Transverse colon (tissue), 4 donors: ENCODE measurements at regions not wholly inside any gene's neighbourhood (a gene's known extent, or its start where the extent isn't known, plus 50 kb on each side); places are given as distances from the start of the nearest gene placed in this dataset.

Experiments used
- DNase-seq: peaks from one replicate; pipeline ENCODE4 v3.0.0-alpha.2; 2019
- H3K27ac ChIP-seq, 4 donors: fragments of 200-600 bp; sonication (generic); 2 replicates each; pipeline ENCODE4 v1.5.1; 2016 to 2018; ENCODE audit warnings: inconsistent platforms in 4 of 4
- H3K27me3 ChIP-seq: fragments of 200-600 bp; sonication (generic); 2 replicates; pipeline ENCODE4 v1.5.1; 2017; ENCODE audit warnings: inconsistent platforms
- H3K36me3 ChIP-seq, 4 donors: fragments of 200-600 bp; sonication (generic); 2 replicates each; pipeline ENCODE4 v1.5.1; 2017 to 2019; ENCODE audit warnings: inconsistent platforms in 4 of 4
- H3K4me1 ChIP-seq, 4 donors: fragments of 200-600 bp; sonication (generic); 2 replicates each; pipeline ENCODE4 v1.5.1; 2017 to 2020; ENCODE audit warnings: inconsistent platforms in 4 of 4
- H3K4me3 ChIP-seq, 4 donors: fragments of 200-600 bp; sonication (generic); 1 replicate in 1 of 4; 2 replicates in 3 of 4; pipeline versions ENCODE4 v1.5.1 to v1.6.1; 2017 to 2019; ENCODE audit warnings: inconsistent platforms in 4 of 4
- H3K9me3 ChIP-seq, 2 donors: fragments of 200-600 bp; sonication (generic); 2 replicates each; pipeline ENCODE4 v1.5.1; 2017 to 2019; ENCODE audit warnings: inconsistent platforms in 2 of 2
- EP300 ChIP-seq: sonication (generic); formaldehyde crosslinking; IDR thresholded peaks from one replicate; pipeline ENCODE4 v1.6.1; 2017; ENCODE audit warnings: antibody characterized with exemption, low read depth
- POLR2A ChIP-seq: fragments of 450-650 bp; IDR thresholded peaks from one replicate; pipeline ENCODE4 v1.6.1; 2016; ENCODE audit warnings: antibody characterized with exemption, mild to moderate bottlenecking, moderate library complexity
- POLR2AphosphoS5 ChIP-seq, 3 donors: sonication (generic); formaldehyde crosslinking; IDR thresholded peaks; one replicate each; pipeline ENCODE4 v1.6.1; 2016; ENCODE audit warnings: antibody characterized with exemption in 3 of 3
- WGBS, 2 donors: methylation state at CpG; one replicate each; pipeline ENCODE4 v1.1.5; 2018; ENCODE audit warnings: low coverage in 1 of 2; 5-methylcytosine and 5-hydroxymethylcytosine counted together
- in situ Hi-C, 4 donors: fragments of 200-750 bp; cut with MboI; loops; one replicate each; pipeline versions ENCODE4 v1.15.0 to v1.15.1; 2017; ENCODE audit warnings: low sequenced_read_pairs in 3 of 4, low pct_ligation_motif_present in 1 of 4, low pct_unique_long_range_greater_than_20kb in 1 of 4
- intact Hi-C: fragments of 100-400 bp; cut with DNase I; formaldehyde crosslinking; loops from one replicate; pipeline ENCODE4 v1.15.1; 2023; ENCODE audit warnings: low total_unique reads
- TF ChIP-seq, protein P1 (sequence below), 5 experiments: fragments of 200-600 bp in 3 of 5; fragments of 450-650 bp in 2 of 5; sonication (generic) in 3 of 5; IDR thresholded peaks; 1 replicate in 2 of 5; 2 replicates in 3 of 5; pipeline ENCODE4 v1.5.1; 2016 to 2017; ENCODE audit warnings: antibody characterized with exemption in 5 of 5, inconsistent platforms in 3 of 5, mild to moderate bottlenecking in 2 of 5, moderate library complexity in 1 of 5

DNA sequence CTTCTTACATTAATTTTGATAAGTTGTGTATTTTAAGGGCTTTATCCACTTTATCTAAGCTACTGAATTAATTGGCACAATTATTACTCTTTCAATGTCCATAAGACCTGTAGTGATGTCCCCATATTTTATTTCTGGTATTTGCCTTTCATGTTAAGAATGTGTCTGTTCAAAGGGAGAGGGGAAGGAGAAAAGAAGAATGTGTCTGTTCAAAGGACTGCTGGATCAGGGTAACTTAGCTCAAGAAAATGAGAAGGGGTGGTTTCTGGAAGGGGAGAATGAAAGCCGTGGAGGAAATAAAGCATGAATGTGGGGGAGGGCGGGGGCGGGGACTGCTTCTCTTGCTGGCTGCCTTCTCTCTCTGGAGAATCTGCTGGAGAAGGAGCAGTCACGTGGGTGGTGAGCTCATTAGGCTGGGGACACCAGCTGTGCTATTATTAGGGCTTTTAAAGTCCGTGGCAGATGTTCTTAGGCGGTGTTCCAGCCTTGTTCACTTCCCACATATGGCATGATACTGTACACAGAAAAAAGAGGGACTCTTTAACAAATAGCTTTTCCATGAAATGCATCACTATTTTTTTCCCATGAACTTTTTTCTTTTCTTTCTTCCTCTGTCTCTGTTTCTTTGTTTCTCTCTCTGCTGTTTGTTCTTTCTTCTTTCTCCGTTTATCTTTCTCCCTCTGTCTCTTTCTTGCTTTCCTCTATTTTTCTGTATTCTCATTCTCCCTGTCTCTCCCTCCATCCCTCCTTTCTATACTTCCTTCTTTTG, 63.7 kb upstream of the ULK4 start:
- DNase-seq: peak; percentile 85
- 5 to 7% methylated on average over 5 to 7 of the region's 7 CpGs for WGBS, 2 donors
- Histone ChIP-seq H3K4me1 (peaks cover 45 to 59% (median 48%) of the 10 kb centered on the region in 4 donors), H3K27me3 (no peaks in the 10 kb centered on the region), H3K9me3 (no peaks in the 10 kb centered on the region), H3K4me3 (no peak overlapping the region), H3K27ac (peak overlapping the region; percentile 86 to 88 (median 86)), H3K36me3 (no peaks in the 10 kb centered on the region)
- intact Hi-C loops: no loop called here
- in situ Hi-C loops: no loop called here
- TF ChIP-seq, protein P1, sequence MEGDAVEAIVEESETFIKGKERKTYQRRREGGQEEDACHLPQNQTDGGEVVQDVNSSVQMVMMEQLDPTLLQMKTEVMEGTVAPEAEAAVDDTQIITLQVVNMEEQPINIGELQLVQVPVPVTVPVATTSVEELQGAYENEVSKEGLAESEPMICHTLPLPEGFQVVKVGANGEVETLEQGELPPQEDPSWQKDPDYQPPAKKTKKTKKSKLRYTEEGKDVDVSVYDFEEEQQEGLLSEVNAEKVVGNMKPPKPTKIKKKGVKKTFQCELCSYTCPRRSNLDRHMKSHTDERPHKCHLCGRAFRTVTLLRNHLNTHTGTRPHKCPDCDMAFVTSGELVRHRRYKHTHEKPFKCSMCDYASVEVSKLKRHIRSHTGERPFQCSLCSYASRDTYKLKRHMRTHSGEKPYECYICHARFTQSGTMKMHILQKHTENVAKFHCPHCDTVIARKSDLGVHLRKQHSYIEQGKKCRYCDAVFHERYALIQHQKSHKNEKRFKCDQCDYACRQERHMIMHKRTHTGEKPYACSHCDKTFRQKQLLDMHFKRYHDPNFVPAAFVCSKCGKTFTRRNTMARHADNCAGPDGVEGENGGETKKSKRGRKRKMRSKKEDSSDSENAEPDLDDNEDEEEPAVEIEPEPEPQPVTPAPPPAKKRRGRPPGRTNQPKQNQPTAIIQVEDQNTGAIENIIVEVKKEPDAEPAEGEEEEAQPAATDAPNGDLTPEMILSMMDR (IDR thresholded peaks at IDR 0.05): no peak
- TF ChIP-seq EP300 (no peak), POLR2AphosphoS5 (IDR thresholded peaks at IDR 0.05) (peak; percentile 75 to 85 (median 82))

DNA sequence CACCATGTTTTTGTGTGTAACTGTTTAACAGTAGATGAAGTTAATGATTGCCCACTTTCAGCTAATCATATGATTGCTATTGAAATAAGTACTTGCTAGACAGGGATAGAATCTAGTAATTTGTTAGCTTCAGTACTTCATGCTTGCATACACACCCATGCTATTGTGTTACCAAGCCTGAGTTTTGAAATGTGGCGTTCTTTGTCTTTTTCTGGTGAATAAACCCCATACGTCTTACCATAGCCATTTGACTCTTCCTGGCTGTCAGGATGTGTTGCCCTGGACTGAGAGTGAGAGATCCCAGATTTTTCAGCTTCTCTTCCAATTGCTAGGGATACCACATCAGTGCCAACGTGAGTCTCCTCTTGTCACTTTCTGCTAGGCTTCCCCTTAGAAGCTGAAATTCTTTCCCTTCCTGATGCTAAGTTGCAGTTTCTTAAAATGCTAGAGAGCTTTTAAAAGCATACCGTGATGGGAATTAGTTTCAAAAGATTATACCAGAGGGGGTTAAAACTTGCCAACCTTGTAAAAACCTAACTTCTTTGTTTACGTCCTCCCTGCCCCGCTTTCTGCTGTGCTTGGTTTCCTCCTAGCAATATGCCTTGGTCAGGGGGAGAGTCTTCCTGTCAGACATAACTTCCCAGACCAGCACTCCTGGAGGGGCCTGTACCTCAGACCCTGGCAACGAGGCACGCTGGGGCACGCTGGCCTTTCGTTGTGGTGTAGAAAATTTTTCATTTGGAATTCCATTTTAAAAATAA, 62.9 kb upstream of the ULK4 start:
- Histone ChIP-seq H3K27me3 (no peaks in the 10 kb centered on the region), H3K4me3 (no peak overlapping the region), H3K36me3 (no peaks in the 10 kb centered on the region), H3K27ac (peak overlapping the region; percentile 86 to 88 (median 86)), H3K9me3 (no peaks in the 10 kb centered on the region), H3K4me1 (peaks cover 51 to 67% (median 54%) of the 10 kb centered on the region in 4 donors)
- 32 to 34% methylated on average over 3 to 10 of the region's 10 CpGs for WGBS, 2 donors
- in situ Hi-C loops: no loop called here
- TF ChIP-seq POLR2A (no peak), POLR2AphosphoS5 (IDR thresholded peaks at IDR 0.05) (peak in 1 of 3 donors; percentile 2)
- DNase-seq: no peak
- intact Hi-C loops: no loop called here

DNA sequence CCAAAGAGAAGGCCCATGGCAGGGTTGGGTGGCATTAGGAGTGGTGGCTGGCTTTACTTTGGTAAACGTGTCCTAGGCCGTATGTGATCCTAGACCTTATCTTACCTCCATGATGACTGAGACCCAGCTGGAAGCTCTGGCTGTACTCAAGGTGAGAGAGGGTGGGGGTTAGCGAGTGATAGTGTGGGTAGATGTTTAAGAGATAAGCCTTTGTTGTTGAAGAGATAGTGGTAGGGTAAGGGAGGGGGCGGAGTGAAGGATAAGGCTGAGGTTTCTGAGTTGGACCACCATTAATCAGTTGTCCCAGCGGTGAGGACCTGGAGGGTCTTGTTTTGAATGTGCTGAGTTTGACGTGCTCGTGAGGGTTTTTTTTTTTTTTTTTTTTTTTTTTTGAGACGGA, 61.5 kb upstream of the ULK4 start:
- Histone ChIP-seq H3K36me3 (no peaks in the 10 kb centered on the region), H3K27ac (peak overlapping the region in 3 of 4 donors; percentile 86 to 88 (median 86)), H3K27me3 (no peaks in the 10 kb centered on the region), H3K9me3 (no peaks in the 10 kb centered on the region), H3K4me3 (no peak overlapping the region), H3K4me1 (peaks cover 59 to 81% (median 65%) of the 10 kb centered on the region in 4 donors)
- 79 to 85% methylated on average over 6 to 8 of the region's 8 CpGs for WGBS, 2 donors
- no peak for TF ChIP-seq POLR2AphosphoS5 (IDR thresholded peaks at IDR 0.05)
- TF ChIP-seq POLR2A: no peak
- TF ChIP-seq, protein P1 (IDR thresholded peaks at IDR 0.05): no peak
- TF ChIP-seq EP300: no peak
- no peak for DNase-seq
- in situ Hi-C loops: no loop called here
- intact Hi-C loops: no loop called here

DNA sequence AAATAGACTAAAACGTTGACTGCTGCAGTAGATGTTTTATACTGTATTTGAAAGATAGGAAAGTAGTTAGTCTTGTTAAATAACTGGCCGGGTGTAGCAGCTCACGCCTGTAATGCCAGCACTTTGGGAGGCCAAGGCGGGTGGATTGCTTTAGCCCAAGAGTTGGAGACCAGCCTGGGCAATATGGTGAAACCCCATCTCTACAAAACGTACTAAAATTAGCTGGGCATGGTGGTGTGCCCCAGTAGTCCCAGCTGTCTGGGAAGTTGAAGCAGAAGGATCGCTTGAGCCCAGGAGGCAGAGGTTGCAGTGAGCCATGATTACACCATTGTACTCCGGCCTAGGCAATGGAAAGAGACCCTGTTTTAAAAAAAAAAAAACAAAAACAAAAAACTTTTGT, 60.5 kb upstream of the ULK4 start:
- Histone ChIP-seq H3K9me3 (no peaks in the 10 kb centered on the region), H3K4me3 (no peak overlapping the region), H3K27me3 (no peaks in the 10 kb centered on the region), H3K4me1 (peaks cover 59 to 86% (median 65%) of the 10 kb centered on the region in 4 donors), H3K27ac (peak overlapping the region in 2 of 4 donors; percentile 44 to 57), H3K36me3 (no peaks in the 10 kb centered on the region)
- intact Hi-C loops: no loop called here
- in situ Hi-C loops: no loop called here
- TF ChIP-seq POLR2A: no peak
- no peak for TF ChIP-seq POLR2AphosphoS5 (IDR thresholded peaks at IDR 0.05)
- TF ChIP-seq, protein P1 (IDR thresholded peaks at IDR 0.05): no peak
- TF ChIP-seq EP300: no peak
- 65 to 71% methylated on average over 7 of the region's 7 CpGs for WGBS, 2 donors
- DNase-seq: no peak
